ENCODE measurements at regions not wholly inside any gene's neighbourhood (a gene's known extent, or its start where the extent isn't known, plus 50 kb on each side); places are given as distances from the start of the nearest gene placed in this dataset.

DNA sequence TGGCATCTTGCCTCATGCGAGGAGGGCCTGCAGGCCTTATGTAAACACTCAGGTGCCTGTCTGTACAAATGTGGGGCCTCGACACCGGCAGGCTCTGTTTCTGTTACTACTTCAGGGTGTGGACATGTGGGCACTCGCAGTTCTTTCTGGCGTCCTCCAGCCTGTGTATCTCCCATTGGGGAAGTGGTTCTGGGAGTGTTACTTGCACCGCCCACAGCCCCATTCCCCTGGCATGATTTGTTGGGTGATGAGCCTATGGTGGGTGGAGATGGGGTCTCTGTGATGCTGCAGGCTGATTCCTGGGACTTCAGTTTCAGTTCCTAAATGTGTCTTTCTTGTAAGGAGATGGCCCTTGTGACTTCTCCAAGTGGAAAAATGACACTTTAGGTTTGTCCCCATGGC lies 82.1 kb upstream of the PITX1 start:
- TF ChIP-seq EZH2phosphoT487 (IDR thresholded peaks at IDR 0.05; ENCODE audit: low read length) (no peak), EZH2 (optimal IDR thresholded peaks at IDR 0.05; ENCODE audit: low read depth, low read length) (no peak), CTCF (IDR thresholded peaks at IDR 0.05; ENCODE audit: low read length) (no peak)
- H3F3A ChIP-seq (ENCODE audit: insufficient read depth, low read length) = no peaks in the 10 kb centered on the region
- H3K4me1 ChIP-seq (ENCODE audit: low read length) = no peaks in the 10 kb centered on the region
- H4K20me1 ChIP-seq (ENCODE audit: insufficient read depth, low read length) = no peaks in the 10 kb centered on the region
- no peaks in the 10 kb centered on the region for H3K79me2 ChIP-seq (ENCODE audit: low read length)
- no peak overlapping the region for H3K27ac ChIP-seq (ENCODE audit: low read length)
- H2AFZ ChIP-seq (ENCODE audit: low read length) = no peak overlapping the region
- H3K4me3 ChIP-seq (ENCODE audit: low read length) = no peak overlapping the region
- H3K9me3 ChIP-seq (replicated peaks; ENCODE audit: insufficient read depth, low read length) = no peaks in the 10 kb centered on the region
- no peaks in the 10 kb centered on the region for H3K27me3 ChIP-seq (replicated peaks; ENCODE audit: insufficient read depth, low read length)
- no peak overlapping the region for H3K9ac ChIP-seq (ENCODE audit: low read length)
- H3K36me3 ChIP-seq (replicated peaks; ENCODE audit: insufficient read depth, low read length) = no peaks in the 10 kb centered on the region
- no peaks in the 10 kb centered on the region for H3K9me2 ChIP-seq (replicated peaks; ENCODE audit: insufficient read depth, low read length)
- DNase-seq = no peak
- H3K4me2 ChIP-seq (ENCODE audit: low read depth, low read length) = no peak overlapping the region

DNA sequence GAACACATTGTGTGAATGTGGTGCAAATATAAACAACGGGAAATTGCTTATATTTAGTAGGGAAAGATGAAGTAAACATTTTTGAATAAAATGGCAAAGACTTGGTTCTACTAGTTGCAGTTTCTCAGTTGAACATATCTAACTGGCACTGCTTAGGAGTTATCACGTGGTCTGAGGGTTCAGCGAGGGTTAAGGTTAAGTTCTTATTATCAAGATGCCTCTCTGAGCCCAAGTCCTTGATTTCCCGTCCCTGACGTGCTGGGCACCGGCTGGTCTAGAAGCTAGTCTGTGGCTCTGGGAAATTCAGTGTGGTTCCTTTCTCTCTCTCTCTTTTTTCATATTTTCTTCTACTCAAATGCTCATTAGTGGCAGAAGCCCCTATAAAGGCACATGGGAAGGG lies 81.6 kb upstream of the PITX1 start:
- Histone ChIP-seq H3K27ac (ENCODE audit: low read length) (no peak overlapping the region), H3K9ac (ENCODE audit: low read length) (no peak overlapping the region), H2AFZ (ENCODE audit: low read length) (no peak overlapping the region), H4K20me1 (ENCODE audit: insufficient read depth, low read length) (no peaks in the 10 kb centered on the region), H3K4me2 (ENCODE audit: low read depth, low read length) (no peak overlapping the region), H3K9me2 (replicated peaks; ENCODE audit: insufficient read depth, low read length) (no peaks in the 10 kb centered on the region), H3F3A (ENCODE audit: insufficient read depth, low read length) (no peaks in the 10 kb centered on the region), H3K36me3 (replicated peaks; ENCODE audit: insufficient read depth, low read length) (no peaks in the 10 kb centered on the region), H3K9me3 (replicated peaks; ENCODE audit: insufficient read depth, low read length) (no peaks in the 10 kb centered on the region), H3K27me3 (replicated peaks; ENCODE audit: insufficient read depth, low read length) (no peaks in the 10 kb centered on the region), H3K79me2 (ENCODE audit: low read length) (no peaks in the 10 kb centered on the region), H3K4me3 (ENCODE audit: low read length) (no peak overlapping the region), H3K4me1 (ENCODE audit: low read length) (no peaks in the 10 kb centered on the region)
- TF ChIP-seq CTCF (IDR thresholded peaks at IDR 0.05; ENCODE audit: low read length) (no peak), EZH2 (optimal IDR thresholded peaks at IDR 0.05; ENCODE audit: low read depth, low read length) (no peak), EZH2phosphoT487 (IDR thresholded peaks at IDR 0.05; ENCODE audit: low read length) (no peak)
- DNase-seq = no peak

GRCh38 chr5:135114759-135115158 lies 80.7 kb upstream of the PITX1 start:
- no peaks in the 10 kb centered on the region for H3K36me3 ChIP-seq (replicated peaks; ENCODE audit: insufficient read depth, low read length)
- H3F3A ChIP-seq (ENCODE audit: insufficient read depth, low read length) = no peaks in the 10 kb centered on the region
- no peaks in the 10 kb centered on the region for H3K9me3 ChIP-seq (replicated peaks; ENCODE audit: insufficient read depth, low read length)
- DNase-seq = no peak
- H3K9me2 ChIP-seq (replicated peaks; ENCODE audit: insufficient read depth, low read length) = no peaks in the 10 kb centered on the region
- H3K27me3 ChIP-seq (replicated peaks; ENCODE audit: insufficient read depth, low read length) = no peaks in the 10 kb centered on the region
- H3K4me3 ChIP-seq (ENCODE audit: low read length) = no peak overlapping the region
- TF ChIP-seq EZH2 (optimal IDR thresholded peaks at IDR 0.05; ENCODE audit: low read depth, low read length) = no peak
- no peak for TF ChIP-seq CTCF (IDR thresholded peaks at IDR 0.05; ENCODE audit: low read length)
- TF ChIP-seq EZH2phosphoT487 (IDR thresholded peaks at IDR 0.05; ENCODE audit: low read length) = no peak
- no peak overlapping the region for H3K9ac ChIP-seq (ENCODE audit: low read length)
- no peaks in the 10 kb centered on the region for H3K4me1 ChIP-seq (ENCODE audit: low read length)
- no peaks in the 10 kb centered on the region for H3K79me2 ChIP-seq (ENCODE audit: low read length)
- H3K4me2 ChIP-seq (ENCODE audit: low read depth, low read length) = no peak overlapping the region
- no peaks in the 10 kb centered on the region for H4K20me1 ChIP-seq (ENCODE audit: insufficient read depth, low read length)
- H2AFZ ChIP-seq (ENCODE audit: low read length) = no peak overlapping the region
- H3K27ac ChIP-seq (ENCODE audit: low read length) = no peak overlapping the region
